Loucy (cell line): ENCODE measurements at regions not wholly inside any gene's neighbourhood (a gene's known extent, or its start where the extent isn't known, plus 50 kb on each side); places are given as distances from the start of the nearest gene placed in this dataset.

Experiments
- H2AFZ ChIP-seq: fragments of 200-600 bp; sonication (generic); 2 replicates; pipeline ENCODE4 v1.6.0; 2016; ENCODE audit warnings: antibody characterized with exemption, mild to moderate bottlenecking, low read length, moderate library complexity
- H3F3A ChIP-seq: fragments of 200-600 bp; 2 replicates; pipeline ENCODE4 v1.6.0; 2016; ENCODE audit warnings: antibody characterized with exemption, low read depth, mild to moderate bottlenecking
- H3K27me3 ChIP-seq: fragments of 200-600 bp; sonication (generic); 2 replicates; pipeline ENCODE4 v1.6.1; 2014; ENCODE audit warnings: low read length, mild to moderate bottlenecking; ENCODE audit not compliant: insufficient read depth, poor library complexity, severe bottlenecking
- H3K36me3 ChIP-seq: fragments of 200-600 bp; sonication (generic); 2 replicates; pipeline ENCODE4 v1.6.1; 2016; ENCODE audit warnings: low read length; ENCODE audit not compliant: insufficient read depth
- H3K4me1 ChIP-seq: fragments of 200-600 bp; sonication (generic); 2 replicates; pipeline ENCODE4 v1.5.1; 2014; ENCODE audit warnings: low read length, mild to moderate bottlenecking; ENCODE audit not compliant: insufficient read depth, poor library complexity, severe bottlenecking
- H3K4me2 ChIP-seq: fragments of 200-600 bp; sonication (generic); 2 replicates; pipeline ENCODE4 v1.6.0; 2014; ENCODE audit warnings: antibody characterized with exemption, low read length, low read depth, mild to moderate bottlenecking; ENCODE audit not compliant: poor library complexity, severe bottlenecking
- H3K4me3 ChIP-seq: fragments of 200-600 bp; sonication (generic); 2 replicates; pipeline ENCODE4 v1.5.1; 2014; ENCODE audit warnings: low read length, mild to moderate bottlenecking, mixed read lengths; ENCODE audit not compliant: poor library complexity, severe bottlenecking
- H3K79me2 ChIP-seq: fragments of 200-600 bp; sonication (generic); 2 replicates; pipeline ENCODE4 v1.6.1; 2014; ENCODE audit warnings: low read length; ENCODE audit not compliant: insufficient read depth
- H3K9ac ChIP-seq: fragments of 200-600 bp; sonication (generic); 2 replicates; pipeline ENCODE4 v1.6.0; 2014; ENCODE audit warnings: mild to moderate bottlenecking, low read depth, low read length, moderate library complexity; ENCODE audit not compliant: poor library complexity, severe bottlenecking
- H3K9me2 ChIP-seq: fragments of 200-600 bp; sonication (generic); replicated peaks from 2 replicates; pipeline ENCODE4 v1.6.1; 2016; ENCODE audit warnings: low read depth, low read length, mixed read lengths
- H3K9me3 ChIP-seq: fragments of 200-600 bp; sonication (generic); 2 replicates; pipeline ENCODE4 v1.6.1; 2014; ENCODE audit warnings: mild to moderate bottlenecking, antibody characterized with exemption, low read length, low read depth; ENCODE audit not compliant: insufficient read depth
- H4K20me1 ChIP-seq: fragments of 200-600 bp; sonication (generic); 2 replicates; pipeline ENCODE4 v1.6.0; 2014; ENCODE audit warnings: antibody characterized with exemption, low read length, mild to moderate bottlenecking; ENCODE audit not compliant: insufficient read depth, poor library complexity, severe bottlenecking
- EZH2phosphoT487 ChIP-seq: fragments of 200-600 bp; IDR thresholded peaks from 2 replicates; pipeline ENCODE4 v1.6.1; 2018; ENCODE audit warnings: antibody characterized with exemption, mild to moderate bottlenecking, moderate library complexity, borderline replicate concordance
- TF ChIP-seq, protein P1 (sequence below): fragments of 200-600 bp; sonication (generic); conservative IDR thresholded peaks from 2 replicates; pipeline ENCODE4 v1.5.1; 2014; ENCODE audit warnings: mild to moderate bottlenecking, antibody characterized with exemption, low read length

GRCh38 chr4:124777007-124777406, 64.5 kb upstream of the ANKRD50 start:
- Histone ChIP-seq H3F3A (no peaks in the 10 kb centered on the region), H3K9me2 (no peaks in the 10 kb centered on the region), H4K20me1 (no peaks in the 10 kb centered on the region), H3K27me3 (no peaks in the 10 kb centered on the region), H3K4me3 (no peak overlapping the region), H3K9ac (no peak overlapping the region), H3K36me3 (no peaks in the 10 kb centered on the region), H3K79me2 (no peaks in the 10 kb centered on the region), H3K4me1 (no peaks in the 10 kb centered on the region), H3K9me3 (no peaks in the 10 kb centered on the region), H3K4me2 (no peak overlapping the region), H2AFZ (no peak overlapping the region)
- no peak for TF ChIP-seq EZH2phosphoT487
- TF ChIP-seq, protein P1, sequence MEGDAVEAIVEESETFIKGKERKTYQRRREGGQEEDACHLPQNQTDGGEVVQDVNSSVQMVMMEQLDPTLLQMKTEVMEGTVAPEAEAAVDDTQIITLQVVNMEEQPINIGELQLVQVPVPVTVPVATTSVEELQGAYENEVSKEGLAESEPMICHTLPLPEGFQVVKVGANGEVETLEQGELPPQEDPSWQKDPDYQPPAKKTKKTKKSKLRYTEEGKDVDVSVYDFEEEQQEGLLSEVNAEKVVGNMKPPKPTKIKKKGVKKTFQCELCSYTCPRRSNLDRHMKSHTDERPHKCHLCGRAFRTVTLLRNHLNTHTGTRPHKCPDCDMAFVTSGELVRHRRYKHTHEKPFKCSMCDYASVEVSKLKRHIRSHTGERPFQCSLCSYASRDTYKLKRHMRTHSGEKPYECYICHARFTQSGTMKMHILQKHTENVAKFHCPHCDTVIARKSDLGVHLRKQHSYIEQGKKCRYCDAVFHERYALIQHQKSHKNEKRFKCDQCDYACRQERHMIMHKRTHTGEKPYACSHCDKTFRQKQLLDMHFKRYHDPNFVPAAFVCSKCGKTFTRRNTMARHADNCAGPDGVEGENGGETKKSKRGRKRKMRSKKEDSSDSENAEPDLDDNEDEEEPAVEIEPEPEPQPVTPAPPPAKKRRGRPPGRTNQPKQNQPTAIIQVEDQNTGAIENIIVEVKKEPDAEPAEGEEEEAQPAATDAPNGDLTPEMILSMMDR = no peak

DNA sequence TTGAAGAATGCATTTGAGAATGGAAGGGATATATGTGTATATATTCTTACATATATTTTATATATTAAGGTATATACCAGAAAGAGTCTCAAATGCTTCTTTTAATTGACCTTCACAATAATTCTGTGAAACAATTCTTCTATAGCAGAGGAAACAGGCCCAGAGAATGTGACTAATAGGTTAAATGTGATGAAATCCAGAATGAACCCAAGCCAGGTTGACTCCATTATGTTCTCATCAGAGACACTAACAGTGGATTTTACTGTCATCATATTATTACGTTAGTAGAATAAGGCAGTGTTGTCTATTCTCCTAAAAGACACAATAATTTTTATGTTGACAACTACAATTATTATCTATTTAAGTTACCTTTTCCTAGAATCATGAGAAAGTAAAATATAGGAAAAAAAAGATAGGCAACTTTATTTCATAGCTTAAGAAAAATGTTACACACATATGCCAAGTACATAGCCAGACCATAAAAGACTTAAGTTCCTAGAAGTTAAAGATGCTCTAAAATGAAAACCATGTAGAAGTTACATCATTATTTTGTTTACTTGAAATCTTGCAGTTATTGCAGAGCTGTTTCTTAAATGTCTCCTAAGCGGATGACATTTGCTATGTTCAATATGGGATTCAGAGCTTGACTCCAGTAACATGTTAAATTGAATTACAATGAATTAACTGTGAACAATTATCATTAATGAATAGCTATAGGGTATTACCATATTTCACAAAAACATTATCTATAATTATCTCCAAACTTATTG, 56.2 kb upstream of the ANKRD50 start:
- no peaks in the 10 kb centered on the region for H3F3A ChIP-seq
- H3K9me3 ChIP-seq = no peaks in the 10 kb centered on the region
- H3K4me1 ChIP-seq = no peaks in the 10 kb centered on the region
- no peak overlapping the region for H2AFZ ChIP-seq
- no peaks in the 10 kb centered on the region for H3K27me3 ChIP-seq
- H3K79me2 ChIP-seq = no peaks in the 10 kb centered on the region
- H3K36me3 ChIP-seq = no peaks in the 10 kb centered on the region
- no peaks in the 10 kb centered on the region for H4K20me1 ChIP-seq
- no peak overlapping the region for H3K4me3 ChIP-seq
- no peak overlapping the region for H3K9ac ChIP-seq
- TF ChIP-seq, protein P1 = no peak
- TF ChIP-seq EZH2phosphoT487 = no peak
- no peaks in the 10 kb centered on the region for H3K9me2 ChIP-seq
- no peak overlapping the region for H3K4me2 ChIP-seq

- H3F3A ChIP-seq = no peaks in the 10 kb centered on the region
- no peak overlapping the region for H2AFZ ChIP-seq
- no peak for TF ChIP-seq EZH2phosphoT487
- TF ChIP-seq, protein P1 = no peak
- no peaks in the 10 kb centered on the region for H3K9me2 ChIP-seq
- H3K9me3 ChIP-seq = no peaks in the 10 kb centered on the region
- H3K4me3 ChIP-seq = no peak overlapping the region
- no peaks in the 10 kb centered on the region for H3K36me3 ChIP-seq
- no peaks in the 10 kb centered on the region for H3K27me3 ChIP-seq
- H3K4me1 ChIP-seq = no peaks in the 10 kb centered on the region
- no peaks in the 10 kb centered on the region for H3K79me2 ChIP-seq
- H4K20me1 ChIP-seq = no peaks in the 10 kb centered on the region
- no peak overlapping the region for H3K9ac ChIP-seq
- H3K4me2 ChIP-seq = no peak overlapping the region
These were observed 50.4 kb upstream of the ANKRD50 start for GRCh38 chr4:124762956-124763355.
